ENCODE measurements at regions not wholly inside any gene's neighbourhood (a gene's known extent, or its start where the extent isn't known, plus 50 kb on each side); places are given as distances from the start of the nearest gene placed in this dataset.
A peak's percentile ranks its signal among the peaks of the same experiment; 100 is the strongest.
"Not testable (repeated sequence)": the region's sequence is repeated elsewhere in the genome, so short reads cannot be mapped to it uniquely, and the experiment has no call there.

DNA sequence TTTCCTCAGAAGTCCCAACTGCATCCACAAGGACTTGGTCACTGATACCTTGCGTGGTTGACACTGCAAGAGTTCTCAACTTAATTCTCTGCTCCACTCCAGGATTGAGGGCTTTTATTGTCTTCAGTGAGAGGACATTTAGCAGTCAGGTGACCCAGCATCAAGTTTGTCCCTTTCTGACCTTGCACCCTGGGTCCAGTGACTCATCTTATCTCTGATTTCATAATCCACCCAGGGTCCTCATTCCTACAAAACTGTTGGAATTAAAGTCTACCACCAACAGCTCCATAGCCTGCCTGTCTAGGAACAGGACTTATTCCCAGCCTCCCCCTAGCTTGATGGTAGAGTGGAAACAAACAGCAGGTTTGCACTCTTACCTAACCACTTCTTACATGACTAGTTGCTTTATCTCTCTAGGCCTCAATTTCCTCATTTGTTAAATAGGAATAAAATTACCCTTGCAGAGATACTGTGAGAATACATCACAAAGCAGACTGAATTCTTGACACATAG, 151.3 kb upstream of the LPP start:
- no peak for ATAC-seq

- ATAC-seq: no peak
Measured at GRCh38 chr3:188003188-188004171, 150.5 kb upstream of the LPP start.

DNA sequence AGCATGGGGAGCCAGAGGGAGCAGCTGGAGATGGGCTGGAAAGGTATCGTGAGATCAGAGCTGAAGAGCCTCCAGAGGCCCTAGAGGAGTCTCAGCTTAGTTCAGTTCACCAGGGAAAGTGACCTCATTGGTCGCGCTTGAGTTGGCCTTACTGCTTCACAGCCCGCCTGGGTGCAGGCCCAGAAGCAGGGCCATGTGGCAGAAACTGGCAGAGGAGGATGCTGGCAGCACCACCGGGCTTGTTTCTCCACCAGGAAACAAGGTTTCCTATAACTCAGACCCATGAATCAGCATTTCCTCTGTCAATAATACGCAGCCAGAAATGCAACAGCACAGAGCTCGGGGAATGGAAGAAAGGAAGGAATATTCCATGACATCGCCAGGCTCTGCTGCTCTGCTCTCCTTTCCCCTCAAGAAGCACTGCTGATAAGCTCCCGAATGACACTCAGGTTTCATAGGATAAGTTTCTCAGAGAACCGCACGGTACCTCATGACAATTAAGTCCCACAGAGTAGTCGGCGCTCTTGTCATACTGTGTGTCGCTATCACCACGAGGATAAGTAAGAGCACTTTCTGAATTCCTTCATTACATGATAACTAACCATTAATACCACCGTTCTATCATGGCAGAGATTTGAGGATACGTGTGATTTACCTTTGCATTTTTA, 147.1 kb upstream of the LPP start:
- no peak for ATAC-seq

DNA sequence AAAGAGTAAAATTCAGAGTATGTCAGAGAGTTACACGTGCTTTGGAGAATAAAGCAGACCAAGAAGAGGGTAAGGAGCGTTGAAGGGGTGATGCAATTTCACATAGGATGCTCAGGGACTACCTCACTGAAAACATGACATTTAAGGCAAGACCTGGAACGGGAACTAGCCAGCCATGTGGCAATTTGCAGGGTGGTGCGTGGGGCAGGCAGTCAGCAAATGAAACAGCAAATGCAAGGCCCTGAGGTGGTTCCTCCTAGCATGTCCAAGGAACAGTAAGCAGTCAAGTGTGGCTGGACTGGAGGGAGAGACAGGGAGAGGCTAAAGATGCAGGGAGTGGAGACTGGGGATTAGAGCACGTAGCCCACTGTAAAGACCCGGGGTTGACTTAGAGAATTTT, 146.1 kb upstream of the LPP start:
- no peak for ATAC-seq

GRCh38 chr3:188008582-188009213, 145.3 kb upstream of the LPP start:
- ATAC-seq: peak; percentile 13 to 17

GRCh38 chr3:188010478-188010877, 143.5 kb upstream of the LPP start:
- no peak for ATAC-seq

GRCh38 chr3:188019727-188020126, 134.2 kb upstream of the LPP start:
- no peak for ATAC-seq

- ATAC-seq: no peak
Measured at GRCh38 chr3:188021041-188021440, 132.9 kb upstream of the LPP start.

DNA sequence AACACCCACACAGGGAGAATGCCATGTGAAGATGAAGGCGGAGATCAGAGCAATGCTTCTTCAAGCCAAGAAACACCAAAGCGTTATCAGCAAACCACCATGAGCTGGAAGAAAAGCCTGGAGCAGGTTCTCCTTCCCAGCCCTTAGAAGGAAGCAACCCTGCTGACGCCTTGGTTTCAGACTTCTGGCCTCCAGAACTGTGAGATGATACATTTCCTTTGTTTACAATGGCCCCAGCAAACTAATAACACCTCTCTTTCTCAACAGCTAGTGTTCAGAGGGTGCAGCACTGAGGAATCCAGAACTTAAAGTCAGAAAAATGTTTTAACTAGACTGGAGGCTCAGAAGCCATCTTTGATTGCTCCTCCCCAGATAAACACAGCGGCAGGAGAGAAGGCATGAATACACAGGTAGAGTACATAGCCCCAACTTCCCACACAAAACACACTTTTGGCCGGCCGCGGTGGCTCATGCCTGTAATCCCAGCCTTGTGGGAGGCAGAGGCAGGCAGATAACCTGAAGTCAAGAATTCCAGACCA, 132.4 kb upstream of the LPP start:
- ATAC-seq: no peak

DNA sequence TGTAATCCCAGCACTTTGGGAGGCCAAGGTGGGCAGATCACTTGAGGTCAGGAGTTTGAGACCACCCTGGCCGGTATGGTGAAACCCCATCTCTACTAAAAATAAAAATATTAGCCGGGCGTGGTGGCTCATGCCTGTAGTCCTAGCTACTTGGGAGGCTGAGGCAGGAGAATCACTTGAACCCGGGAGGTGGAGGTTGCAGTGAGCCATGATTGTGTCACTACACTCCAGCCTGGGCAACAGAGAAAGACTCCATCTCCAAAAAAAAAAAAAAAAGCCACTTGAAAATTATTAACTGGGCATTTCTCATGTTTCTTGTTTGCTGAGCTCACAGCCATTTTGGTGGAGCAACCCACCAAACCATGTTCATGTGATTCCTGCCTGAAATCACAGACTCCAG, 131.1 kb upstream of the LPP start:
- ATAC-seq: not testable (repeated sequence)

DNA sequence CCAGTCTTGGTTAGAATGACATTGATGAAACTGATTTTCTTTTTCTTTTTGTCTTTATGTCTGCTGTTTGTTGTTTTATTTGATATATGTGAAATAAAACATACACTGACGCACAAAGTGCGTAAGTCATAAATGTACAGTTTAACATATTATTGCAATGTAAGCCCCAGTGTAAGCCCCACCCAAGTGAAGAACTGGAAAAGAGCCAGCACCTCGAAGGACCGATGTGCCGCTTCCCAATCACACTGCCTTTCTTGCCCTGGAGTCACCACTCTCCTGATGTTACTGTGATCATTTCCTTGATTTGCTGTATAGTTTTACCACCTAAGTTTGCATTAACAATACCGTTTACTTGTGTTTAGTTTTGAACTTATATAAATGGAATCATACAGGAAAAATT, 128.4 kb upstream of the LPP start:
- ATAC-seq: no peak

DNA sequence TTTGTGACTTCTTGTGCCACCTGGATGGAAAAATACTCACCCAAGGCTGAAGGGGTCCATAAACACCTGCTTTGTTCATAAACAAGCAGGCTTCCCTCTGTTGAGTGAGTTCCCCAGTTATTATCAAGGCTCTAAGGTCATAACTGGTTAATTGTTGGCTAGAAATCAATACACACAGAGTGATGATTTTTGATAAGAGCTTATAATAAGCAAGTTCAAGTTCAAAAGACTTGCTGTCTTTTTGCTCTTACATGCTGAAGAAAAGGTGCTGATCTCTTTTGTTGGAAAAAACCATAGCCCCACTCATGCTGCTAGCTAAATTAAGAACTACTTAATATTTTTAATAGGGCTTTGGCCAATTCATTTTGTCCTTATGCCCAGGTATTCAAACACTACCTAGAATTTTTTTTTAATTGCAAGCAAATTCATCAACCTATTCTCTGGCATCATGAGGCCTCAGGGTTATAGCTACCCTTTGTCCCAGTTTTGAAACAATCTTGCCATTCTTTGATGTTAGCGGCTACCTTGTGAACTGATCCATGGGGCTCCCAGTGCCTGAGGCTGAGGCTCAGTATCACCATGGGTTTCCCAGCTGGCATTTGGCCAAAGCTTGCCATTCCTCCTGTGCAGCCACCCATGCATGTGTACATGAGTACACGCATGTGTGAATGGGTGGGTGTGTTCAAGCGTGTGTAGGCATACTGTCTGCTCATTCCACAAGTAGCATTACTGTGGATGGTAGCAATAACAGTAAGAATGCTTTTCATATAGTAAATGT, 127.6 kb upstream of the LPP start:
- ATAC-seq: no peak

DNA sequence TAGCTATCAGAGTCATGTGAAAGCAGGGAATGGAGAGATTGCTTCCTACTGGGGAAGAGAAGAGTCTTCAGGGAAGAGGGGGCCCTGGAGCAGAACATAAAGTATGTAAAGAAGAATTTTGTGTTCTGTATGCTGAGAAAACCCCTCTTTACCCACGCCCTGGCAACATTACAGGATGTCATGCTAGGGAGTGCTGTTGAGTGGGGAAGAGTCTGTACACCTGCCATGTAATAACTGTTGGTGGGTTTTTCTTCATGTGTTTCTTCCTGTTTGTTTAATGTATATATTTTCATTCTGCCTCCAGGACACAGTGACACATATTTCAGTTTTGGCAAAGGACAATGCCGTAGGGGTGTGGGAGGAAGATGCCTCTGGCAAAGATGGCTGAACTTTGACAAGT, 122.8 kb upstream of the LPP start:
- ATAC-seq: no peak

GRCh38 chr3:188034989-188035388, 119.0 kb upstream of the LPP start:
- ATAC-seq: peak in 1 of 2 donors; percentile 27

DNA sequence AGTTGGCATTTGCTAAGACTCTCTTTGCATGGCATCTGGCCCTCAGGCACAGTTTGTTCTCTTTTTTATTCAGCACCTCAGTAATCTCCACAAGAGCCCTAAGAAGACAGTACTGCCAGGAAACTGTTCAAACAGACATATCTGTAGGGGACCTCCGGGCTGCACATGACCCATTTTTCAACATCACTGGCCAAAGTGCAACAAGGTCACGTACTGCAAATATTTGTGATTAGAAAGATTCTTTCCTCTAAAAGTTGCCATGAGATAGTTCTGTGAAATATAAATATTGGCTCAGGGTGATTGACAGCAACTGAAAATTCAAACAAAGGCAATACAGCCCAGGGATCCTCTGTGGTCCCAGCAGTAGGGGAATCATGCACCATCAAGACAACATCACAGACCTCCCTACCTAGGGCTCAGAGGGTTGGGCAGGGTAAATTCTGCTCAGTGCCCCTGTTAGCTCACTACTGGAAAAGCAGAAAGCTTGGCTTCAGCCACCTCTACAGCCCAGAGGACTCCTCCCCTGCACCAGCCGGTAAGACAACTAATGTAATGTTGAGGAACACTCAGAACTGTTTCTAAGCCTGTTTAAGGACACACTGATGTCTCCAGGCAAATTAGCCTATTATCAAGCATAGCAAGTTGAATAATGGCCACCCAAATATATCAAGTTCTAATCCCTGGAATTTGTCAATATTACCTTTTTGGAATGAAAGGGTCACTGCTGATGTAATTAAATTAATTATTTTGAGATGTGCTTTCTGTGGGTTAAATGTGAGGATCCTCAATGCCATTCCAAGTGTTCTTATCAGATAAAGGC, 117.4 kb upstream of the LPP start:
- ATAC-seq: no peak

DNA sequence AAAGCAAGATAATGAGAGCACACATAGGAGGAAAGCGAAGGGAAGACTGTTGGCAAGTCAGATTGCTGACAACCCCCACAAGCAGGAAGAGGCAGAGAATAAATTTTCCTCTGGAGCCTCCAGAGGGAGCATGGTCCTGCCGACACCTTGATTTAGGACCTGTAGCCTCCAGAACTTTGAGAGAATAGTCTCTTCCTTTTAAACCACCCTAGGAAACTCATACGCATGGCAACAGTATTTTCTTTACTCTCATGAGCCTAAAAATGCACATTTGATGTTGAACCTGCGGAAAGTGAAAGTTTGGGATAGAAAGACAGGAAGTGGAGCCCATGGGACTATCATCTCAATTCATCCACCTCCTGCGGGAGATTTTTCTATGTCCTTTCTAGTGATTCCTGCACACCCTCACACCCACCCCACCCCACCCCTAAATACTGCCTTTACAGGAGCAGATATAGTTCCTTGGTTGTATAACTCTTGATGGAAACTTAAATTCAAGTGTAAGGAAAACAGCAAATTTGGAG, 116.7 kb upstream of the LPP start:
- no peak for ATAC-seq

DNA sequence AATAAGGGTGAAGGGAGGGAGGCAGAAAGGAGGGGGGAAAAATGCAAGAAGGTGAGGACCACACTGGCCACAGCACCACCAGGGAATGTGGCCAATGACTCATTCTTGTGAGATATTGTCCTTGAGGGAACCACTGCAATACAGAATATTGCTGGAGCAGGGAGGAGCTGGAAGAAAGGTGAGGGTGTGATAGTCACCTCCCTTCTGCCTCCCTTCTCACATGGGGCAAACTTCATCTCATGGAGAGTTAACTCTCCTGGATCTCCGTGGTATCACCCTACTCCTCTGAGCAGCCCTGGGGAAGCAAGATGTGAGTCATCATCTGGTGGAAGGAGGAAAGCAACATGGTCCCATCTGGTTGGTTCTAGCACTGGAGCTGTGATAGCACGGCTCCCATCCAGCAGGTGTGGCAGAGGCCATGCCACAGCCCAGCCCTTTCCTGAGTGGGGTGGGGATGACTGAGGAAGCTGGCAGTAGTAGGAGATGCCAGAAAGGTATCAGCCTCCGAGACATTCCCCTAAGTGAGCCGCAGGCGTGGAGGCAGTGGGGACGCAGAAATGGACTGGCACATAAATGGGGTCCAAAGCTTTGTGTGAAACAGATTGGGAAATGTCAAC, 115.9 kb upstream of the LPP start:
- ATAC-seq: no peak

DNA sequence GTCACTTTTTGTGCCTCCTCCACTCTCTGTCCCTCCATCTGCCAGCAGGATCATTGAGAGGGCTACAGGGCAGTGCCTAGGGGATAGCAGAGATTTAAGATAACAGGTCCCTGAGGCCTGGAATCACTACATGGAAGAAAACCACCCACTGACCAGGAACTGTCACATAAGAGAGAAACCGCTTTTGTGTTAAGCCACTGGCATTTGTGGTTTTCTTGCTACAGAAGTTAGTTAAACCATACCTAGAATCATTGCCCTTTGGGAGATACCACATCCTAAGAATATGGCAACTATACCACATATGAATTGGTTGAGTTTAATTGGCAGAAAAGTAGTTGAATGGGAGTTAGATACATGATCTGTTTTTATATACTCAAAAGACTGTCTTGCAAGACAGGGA, 112.8 kb upstream of the LPP start:
- ATAC-seq: no peak

DNA sequence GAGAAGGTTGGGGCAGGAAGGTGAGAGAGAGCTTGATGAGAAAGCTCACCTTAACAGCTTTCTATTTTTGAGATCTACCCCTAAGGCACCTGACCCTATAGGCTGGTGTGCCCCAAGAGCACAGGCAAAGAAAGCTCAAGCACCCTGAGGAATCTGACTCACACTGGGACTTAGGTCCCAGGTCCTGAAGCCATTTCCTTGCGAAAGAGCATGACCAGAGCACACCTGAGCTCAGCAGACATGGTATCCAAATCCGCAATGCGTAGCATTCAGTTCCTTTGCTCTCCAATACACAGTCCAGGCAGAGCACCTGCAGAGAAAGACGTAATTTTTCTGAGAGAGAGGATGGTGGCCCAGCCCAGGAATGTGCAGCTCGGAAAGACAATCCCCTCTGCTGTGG, 112.1 kb upstream of the LPP start:
- ATAC-seq: no peak

- no peak for ATAC-seq
Measured at GRCh38 chr3:188042466-188042865, 111.5 kb upstream of the LPP start.

GRCh38 chr3:188043891-188044290, 110.1 kb upstream of the LPP start:
- ATAC-seq: peak; percentile 32 to 45

All from activated CD4-positive, CD25-positive, alpha-beta regulatory T cell treated with anti-CD3 and anti-CD28 coated beads, Interleukin-2, amount 50 U/mL, for 24 hours (primary cell).